PC-3 (cell line): ENCODE measurements at regions not wholly inside any gene's neighbourhood (a gene's known extent, or its start where the extent isn't known, plus 50 kb on each side); places are given as distances from the start of the nearest gene placed in this dataset.

Source experiments
- CTCF ChIP-seq: fragments of 300-600 bp; sonication (generic); conservative IDR thresholded peaks from 2 replicates; pipeline ENCODE4 v1.5.1; 2017; ENCODE audit warnings: antibody characterized with exemption, low read depth, mild to moderate bottlenecking, low read length
- EZH2 ChIP-seq: fragments of 300-600 bp; sonication (generic); IDR thresholded peaks from one replicate; pipeline ENCODE4 v1.6.1; 2017; ENCODE audit warnings: antibody characterized with exemption, mild to moderate bottlenecking, low read length; ENCODE audit not compliant: unreplicated experiment

GRCh38 chr6:100105138-100105537 lies 111.1 kb upstream of the MCHR2 start:
- TF ChIP-seq CTCF: no peak
- TF ChIP-seq EZH2: no peak
